Transverse colon (tissue), 4 donors: ENCODE measurements at regions not wholly inside any gene's neighbourhood (a gene's known extent, or its start where the extent isn't known, plus 50 kb on each side); places are given as distances from the start of the nearest gene placed in this dataset.

Experiments
- EP300 ChIP-seq: sonication (generic); formaldehyde crosslinking; IDR thresholded peaks from one replicate; pipeline ENCODE4 v1.6.1; 2017; ENCODE audit warnings: antibody characterized with exemption, low read depth
- POLR2A ChIP-seq: fragments of 450-650 bp; IDR thresholded peaks from one replicate; pipeline ENCODE4 v1.6.1; 2016; ENCODE audit warnings: antibody characterized with exemption, mild to moderate bottlenecking, moderate library complexity
- POLR2AphosphoS5 ChIP-seq, 3 donors: sonication (generic); formaldehyde crosslinking; IDR thresholded peaks; one replicate each; pipeline ENCODE4 v1.6.1; 2016; ENCODE audit warnings: antibody characterized with exemption in 3 of 3
- TF ChIP-seq, protein P1 (sequence below), 5 experiments: fragments of 200-600 bp in 3 of 5; fragments of 450-650 bp in 2 of 5; sonication (generic) in 3 of 5; IDR thresholded peaks; 1 replicate in 2 of 5; 2 replicates in 3 of 5; pipeline ENCODE4 v1.5.1; 2016 to 2017; ENCODE audit warnings: antibody characterized with exemption in 5 of 5, inconsistent platforms in 3 of 5, mild to moderate bottlenecking in 2 of 5, moderate library complexity in 1 of 5

DNA sequence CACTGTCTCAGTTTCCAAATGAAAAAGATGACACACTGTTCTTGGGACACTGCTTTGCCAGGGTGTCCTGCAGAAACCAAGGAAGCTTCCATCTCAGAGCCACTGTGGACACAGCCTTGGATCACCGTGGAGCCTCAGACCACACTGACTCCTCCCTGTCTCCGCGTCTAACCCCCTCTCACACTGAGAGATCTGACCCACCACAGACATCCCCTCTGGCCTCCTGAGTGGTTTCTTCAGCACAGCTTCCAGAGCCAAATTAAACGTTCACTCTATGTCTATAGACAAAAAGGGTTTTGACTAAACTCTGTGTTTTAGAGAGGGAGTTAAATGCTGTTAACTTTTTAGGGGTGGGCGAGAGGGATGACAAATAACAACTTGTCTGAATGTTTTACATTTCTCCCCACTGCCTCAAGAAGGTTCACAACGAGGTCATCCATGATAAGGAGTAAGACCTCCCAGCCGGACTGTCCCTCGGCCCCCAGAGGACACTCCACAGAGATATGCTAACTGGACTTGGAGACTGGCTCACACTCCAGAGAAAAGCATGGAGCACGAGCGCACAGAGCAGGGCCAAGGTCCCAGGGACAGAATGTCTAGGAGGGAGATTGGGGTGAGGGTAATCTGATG lies 113.4 kb upstream of the PKDCC start:
- no peak for TF ChIP-seq POLR2A
- TF ChIP-seq, protein P1, sequence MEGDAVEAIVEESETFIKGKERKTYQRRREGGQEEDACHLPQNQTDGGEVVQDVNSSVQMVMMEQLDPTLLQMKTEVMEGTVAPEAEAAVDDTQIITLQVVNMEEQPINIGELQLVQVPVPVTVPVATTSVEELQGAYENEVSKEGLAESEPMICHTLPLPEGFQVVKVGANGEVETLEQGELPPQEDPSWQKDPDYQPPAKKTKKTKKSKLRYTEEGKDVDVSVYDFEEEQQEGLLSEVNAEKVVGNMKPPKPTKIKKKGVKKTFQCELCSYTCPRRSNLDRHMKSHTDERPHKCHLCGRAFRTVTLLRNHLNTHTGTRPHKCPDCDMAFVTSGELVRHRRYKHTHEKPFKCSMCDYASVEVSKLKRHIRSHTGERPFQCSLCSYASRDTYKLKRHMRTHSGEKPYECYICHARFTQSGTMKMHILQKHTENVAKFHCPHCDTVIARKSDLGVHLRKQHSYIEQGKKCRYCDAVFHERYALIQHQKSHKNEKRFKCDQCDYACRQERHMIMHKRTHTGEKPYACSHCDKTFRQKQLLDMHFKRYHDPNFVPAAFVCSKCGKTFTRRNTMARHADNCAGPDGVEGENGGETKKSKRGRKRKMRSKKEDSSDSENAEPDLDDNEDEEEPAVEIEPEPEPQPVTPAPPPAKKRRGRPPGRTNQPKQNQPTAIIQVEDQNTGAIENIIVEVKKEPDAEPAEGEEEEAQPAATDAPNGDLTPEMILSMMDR (IDR thresholded peaks at IDR 0.05): no peak
- no peak for TF ChIP-seq POLR2AphosphoS5 (IDR thresholded peaks at IDR 0.05)
- no peak for TF ChIP-seq EP300
